Erythroblast (primary cell): ENCODE measurements at regions not wholly inside any gene's neighbourhood (a gene's known extent, or its start where the extent isn't known, plus 50 kb on each side); places are given as distances from the start of the nearest gene placed in this dataset.

Source experiments
- GATA1 ChIP-seq: IDR thresholded peaks from 2 replicates; pipeline ENCODE4 v1.6.1; 2011; ENCODE audit warnings: low read depth, mild to moderate bottlenecking, control low read depth, low read length, moderate library complexity
- POLR2A ChIP-seq: IDR thresholded peaks from 2 replicates; pipeline ENCODE4 v1.6.1; 2011; ENCODE audit warnings: mild to moderate bottlenecking, low read length

DNA sequence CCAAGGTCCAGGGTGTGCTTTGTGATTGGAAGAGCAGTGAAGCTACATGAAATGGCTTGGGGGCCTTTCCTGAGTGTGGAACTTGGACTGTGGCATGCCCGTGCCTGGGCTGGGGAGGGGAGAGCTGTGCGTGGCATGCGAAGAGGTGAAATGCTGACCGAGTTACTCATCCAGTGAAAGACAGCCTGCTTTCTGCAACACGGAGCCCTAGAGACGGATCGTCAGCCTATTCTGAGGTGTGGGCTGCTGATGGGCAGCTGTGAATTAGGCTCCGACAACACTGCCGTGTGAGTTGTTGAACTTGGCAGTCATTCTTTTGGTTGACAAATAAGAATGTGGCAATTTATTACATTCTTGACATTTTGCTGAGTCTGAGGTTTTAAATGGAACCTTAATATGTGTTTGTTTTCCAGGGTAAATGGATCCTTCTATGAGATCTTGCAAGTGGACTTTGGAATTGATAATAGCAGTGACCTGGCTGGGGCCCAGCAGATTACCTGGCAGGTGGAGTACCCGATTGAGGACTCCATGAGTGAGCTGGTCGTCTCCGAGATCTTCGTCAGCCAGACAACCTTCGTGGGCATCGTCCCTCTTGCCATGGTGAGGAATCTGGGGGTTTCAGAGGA lies 453.9 kb downstream of the AACS start:
- TF ChIP-seq POLR2A (no peak), GATA1 (no peak)
